GM13976 (cell line): ENCODE measurements at regions not wholly inside any gene's neighbourhood (a gene's known extent, or its start where the extent isn't known, plus 50 kb on each side); places are given as distances from the start of the nearest gene placed in this dataset.
"Not testable (repeated sequence)": the region's sequence is repeated elsewhere in the genome, so short reads cannot be mapped to it uniquely, and the experiment has no call there.

Experiments used
- DNase-seq: peaks from one replicate; pipeline ENCODE4 v3.0.0; 2012; ENCODE audit warnings: low spot score
- in situ Hi-C: fragments of 300-500 bp; cut with MboI; formaldehyde crosslinking; loops from one replicate; pipeline ENCODE4 v1.12.0; 2022; ENCODE audit warnings: low sequenced_read_pairs, mixed read lengths, inconsistent platforms; ENCODE audit not compliant: unreplicated experiment
- TF ChIP-seq, protein P1 (sequence below): IDR thresholded peaks from 2 replicates; pipeline ENCODE4 v1.5.1; 2012; ENCODE audit warnings: borderline replicate concordance, mild to moderate bottlenecking; ENCODE audit not compliant: insufficient read depth; ENCODE audit errors: extremely low read depth, missing control alignments, control extremely low read depth

- no peak for DNase-seq
- in situ Hi-C loops, result no loop called here
Measured at GRCh38 chr7:84712374-84713121, 474.3 kb downstream of the SEMA3D start.

DNA sequence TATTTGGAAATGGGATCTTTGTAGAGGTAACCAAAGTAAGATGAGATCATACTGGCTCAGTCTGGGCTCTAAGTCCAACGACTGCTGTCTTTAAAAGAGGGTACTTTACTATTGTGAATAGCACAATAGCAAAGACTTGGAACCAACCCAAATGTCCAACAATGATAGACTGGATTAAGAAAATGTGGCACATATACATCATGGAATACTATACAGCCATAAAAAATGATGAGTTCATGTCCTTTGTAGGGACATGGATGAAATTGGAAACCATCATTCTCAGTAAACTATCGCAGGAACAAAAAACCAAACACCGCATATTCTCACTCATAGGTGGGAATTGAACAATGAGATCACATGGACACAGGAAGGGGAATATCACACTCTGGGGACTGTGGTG lies 476.3 kb downstream of the SEMA3D start:
- DNase-seq, in situ Hi-C loops: not testable (repeated sequence)

More at GRCh38 chr7:84712374-84713121, 474.3 kb downstream of the SEMA3D start:
- TF ChIP-seq, protein P1, sequence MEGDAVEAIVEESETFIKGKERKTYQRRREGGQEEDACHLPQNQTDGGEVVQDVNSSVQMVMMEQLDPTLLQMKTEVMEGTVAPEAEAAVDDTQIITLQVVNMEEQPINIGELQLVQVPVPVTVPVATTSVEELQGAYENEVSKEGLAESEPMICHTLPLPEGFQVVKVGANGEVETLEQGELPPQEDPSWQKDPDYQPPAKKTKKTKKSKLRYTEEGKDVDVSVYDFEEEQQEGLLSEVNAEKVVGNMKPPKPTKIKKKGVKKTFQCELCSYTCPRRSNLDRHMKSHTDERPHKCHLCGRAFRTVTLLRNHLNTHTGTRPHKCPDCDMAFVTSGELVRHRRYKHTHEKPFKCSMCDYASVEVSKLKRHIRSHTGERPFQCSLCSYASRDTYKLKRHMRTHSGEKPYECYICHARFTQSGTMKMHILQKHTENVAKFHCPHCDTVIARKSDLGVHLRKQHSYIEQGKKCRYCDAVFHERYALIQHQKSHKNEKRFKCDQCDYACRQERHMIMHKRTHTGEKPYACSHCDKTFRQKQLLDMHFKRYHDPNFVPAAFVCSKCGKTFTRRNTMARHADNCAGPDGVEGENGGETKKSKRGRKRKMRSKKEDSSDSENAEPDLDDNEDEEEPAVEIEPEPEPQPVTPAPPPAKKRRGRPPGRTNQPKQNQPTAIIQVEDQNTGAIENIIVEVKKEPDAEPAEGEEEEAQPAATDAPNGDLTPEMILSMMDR, result no peak

- TF ChIP-seq, protein P1, result no peak
- DNase-seq, result no peak
- in situ Hi-C loops, result no loop called here
Measured at GRCh38 chr7:84705706-84706105, 481.1 kb downstream of the SEMA3D start.

- no peak for DNase-seq
- TF ChIP-seq, protein P1, result no peak
- in situ Hi-C loops, result no loop called here
Measured at GRCh38 chr7:84705079-84705478, 481.8 kb downstream of the SEMA3D start.

DNA sequence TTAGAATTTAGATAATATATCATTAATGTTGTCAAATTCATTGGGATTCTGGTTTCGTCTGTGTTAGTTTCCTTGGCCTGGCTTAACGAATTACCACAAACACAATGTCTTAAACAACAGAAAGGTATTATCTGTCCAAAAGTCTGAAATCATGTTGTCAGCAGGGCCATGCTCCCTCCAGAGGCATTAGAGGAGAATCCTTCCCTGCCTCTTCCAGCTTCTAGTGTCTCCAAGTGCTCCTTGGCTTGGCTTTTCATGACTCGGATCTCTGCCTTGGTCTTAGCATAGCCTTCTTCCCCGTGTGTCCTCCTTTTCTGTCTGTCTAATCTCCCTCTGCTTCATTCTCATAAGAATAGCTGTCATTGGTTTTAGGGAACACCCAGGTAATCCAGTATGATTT lies 482.5 kb downstream of the SEMA3D start:
- in situ Hi-C loops, result no loop called here
- no peak for DNase-seq
- TF ChIP-seq, protein P1, result no peak

GRCh38 chr7:84701524-84702306 lies 485.1 kb downstream of the SEMA3D start:
- in situ Hi-C loops, result no loop called here
- DNase-seq, result no peak
- TF ChIP-seq, protein P1, result no peak
